HEK293 (cell line): ENCODE measurements at regions not wholly inside any gene's neighbourhood (a gene's known extent, or its start where the extent isn't known, plus 50 kb on each side); places are given as distances from the start of the nearest gene placed in this dataset.

Experiments used
- BCL11B ChIP-seq: fragments of 450-650 bp; formaldehyde crosslinking; IDR thresholded peaks from 2 replicates; pipeline ENCODE4 v1.5.1; 2016; ENCODE audit warnings: low read depth, missing biosample characterization, missing genetic modification characterization
- KLF16 ChIP-seq: fragments of 450-650 bp; formaldehyde crosslinking; IDR thresholded peaks from 2 replicates; pipeline ENCODE4 v1.5.1; 2017; ENCODE audit warnings: missing biosample characterization, missing genetic modification characterization
- PRDM1 ChIP-seq: fragments of 450-650 bp; formaldehyde crosslinking; IDR thresholded peaks from 2 replicates; pipeline ENCODE4; 2016; ENCODE audit warnings: missing biosample characterization, missing genetic modification characterization
- SALL2 ChIP-seq: fragments of 450-650 bp; formaldehyde crosslinking; IDR thresholded peaks from 2 replicates; pipeline ENCODE4 v1.5.0; 2017; ENCODE audit warnings: missing biosample characterization, mild to moderate bottlenecking, missing genetic modification characterization, borderline replicate concordance
- SP7 ChIP-seq: fragments of 450-650 bp; formaldehyde crosslinking; IDR thresholded peaks from 2 replicates; pipeline ENCODE4 v1.5.1; 2016; ENCODE audit warnings: missing biosample characterization, missing genetic modification characterization
- ZNF266 ChIP-seq: fragments of 450-650 bp; formaldehyde crosslinking; IDR thresholded peaks from 2 replicates; pipeline ENCODE4 v1.5.1; 2016; ENCODE audit warnings: missing biosample characterization, missing genetic modification characterization, low read depth
- ZNF274 ChIP-seq, 2 experiments: fragments of 200-500 bp in 1 of 2; fragments of 450-650 bp in 1 of 2; sonication (Bioruptor generic) in 1 of 2; formaldehyde crosslinking in 1 of 2; IDR thresholded peaks; 2 replicates each; pipeline versions ENCODE4 v1.5.1 to v1.6.1; 2014 to 2016; ENCODE audit warnings: borderline replicate concordance in 1 of 2, inconsistent platforms in 1 of 2, low read length in 1 of 2, missing biosample characterization in 1 of 2, missing genetic modification characterization in 1 of 2
- ZNF571 ChIP-seq: fragments of 450-650 bp; formaldehyde crosslinking; IDR thresholded peaks from 2 replicates; pipeline ENCODE4 v1.5.0; 2017; ENCODE audit warnings: missing biosample characterization, missing genetic modification characterization
- TF ChIP-seq, protein P1 (sequence below): fragments of 450-650 bp; formaldehyde crosslinking; IDR thresholded peaks from 2 replicates; pipeline ENCODE4 v1.5.1; 2016; ENCODE audit warnings: missing biosample characterization, missing genetic modification characterization
- TF ChIP-seq, protein P2 (sequence below): fragments of 450-650 bp; formaldehyde crosslinking; IDR thresholded peaks from 2 replicates; pipeline ENCODE4 v1.5.1; 2016; ENCODE audit warnings: missing biosample characterization, missing genetic modification characterization
- TF ChIP-seq, protein P3 (sequence below): fragments of 450-650 bp; formaldehyde crosslinking; IDR thresholded peaks from 2 replicates; pipeline ENCODE4 v1.5.1; 2016; ENCODE audit warnings: missing biosample characterization, missing genetic modification characterization, low read depth
- TF ChIP-seq, protein P4 (sequence below): fragments of 450-650 bp; formaldehyde crosslinking; IDR thresholded peaks from 2 replicates; pipeline ENCODE4 v1.5.1; 2016; ENCODE audit warnings: missing biosample characterization, missing genetic modification characterization, borderline replicate concordance
- TF ChIP-seq, protein P5 (sequence below): fragments of 450-650 bp; formaldehyde crosslinking; IDR thresholded peaks from 2 replicates; pipeline ENCODE4 v1.5.1; 2016; ENCODE audit warnings: missing biosample characterization, missing genetic modification characterization

DNA sequence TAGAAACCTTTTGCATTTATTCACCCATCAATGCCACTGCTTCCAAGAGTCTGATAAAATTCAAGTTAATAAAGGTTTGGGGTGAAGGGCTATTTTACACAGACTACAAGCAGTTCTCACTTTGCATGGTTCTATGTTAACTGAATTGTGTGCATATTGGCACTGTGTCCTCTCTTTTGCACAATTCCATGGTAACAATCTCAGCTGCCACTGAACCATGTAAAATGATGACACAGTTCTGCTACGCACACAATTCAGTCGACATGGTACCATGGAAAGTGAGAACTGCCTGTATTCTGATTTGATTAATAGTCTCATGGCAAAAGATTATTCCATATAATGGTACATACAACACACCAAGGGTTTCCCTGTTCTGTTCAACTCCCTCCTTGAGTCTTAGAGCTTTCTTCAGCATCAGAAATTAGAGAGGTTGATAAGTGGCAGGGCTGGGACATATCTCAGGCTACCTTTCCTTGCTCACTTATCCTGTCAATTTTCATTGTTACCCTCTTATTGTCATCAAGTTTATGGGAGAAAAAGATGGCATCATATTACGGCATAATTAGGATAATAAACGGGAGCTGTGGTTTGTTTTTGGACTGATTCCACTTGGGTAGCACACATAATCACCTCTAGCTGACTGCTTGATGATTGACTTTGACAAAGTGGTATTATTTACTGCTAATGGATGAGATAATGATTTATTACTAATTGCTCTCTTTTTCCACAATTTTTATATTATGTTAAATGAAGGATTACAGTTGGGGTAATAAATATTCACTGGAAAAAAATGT, 139.3 kb upstream of the CREB1 start:
- TF ChIP-seq ZNF571 (tag by site-specific recombination) = no peak
- TF ChIP-seq, protein P1, sequence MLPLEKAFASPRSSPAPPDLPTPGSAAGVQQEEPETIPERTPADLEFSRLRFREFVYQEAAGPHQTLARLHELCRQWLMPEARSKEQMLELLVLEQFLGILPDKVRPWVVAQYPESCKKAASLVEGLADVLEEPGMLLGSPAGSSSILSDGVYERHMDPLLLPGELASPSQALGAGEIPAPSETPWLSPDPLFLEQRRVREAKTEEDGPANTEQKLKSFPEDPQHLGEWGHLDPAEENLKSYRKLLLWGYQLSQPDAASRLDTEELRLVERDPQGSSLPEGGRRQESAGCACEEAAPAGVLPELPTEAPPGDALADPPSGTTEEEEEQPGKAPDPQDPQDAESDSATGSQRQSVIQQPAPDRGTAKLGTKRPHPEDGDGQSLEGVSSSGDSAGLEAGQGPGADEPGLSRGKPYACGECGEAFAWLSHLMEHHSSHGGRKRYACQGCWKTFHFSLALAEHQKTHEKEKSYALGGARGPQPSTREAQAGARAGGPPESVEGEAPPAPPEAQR = no peak
- no peak for TF ChIP-seq PRDM1 (tag by site-specific recombination)
- no peak for TF ChIP-seq KLF16
- no peak for TF ChIP-seq SALL2 (tag by site-specific recombination)
- no peak for TF ChIP-seq ZNF266 (tag by site-specific recombination)
- no peak for TF ChIP-seq ZNF274 (IDR thresholded peaks at IDR 0.05; ENCODE audit: low read length)
- no peak for TF ChIP-seq ZNF274 (tag by site-specific recombination; IDR thresholded peaks at IDR 0.05; ENCODE audit: borderline replicate concordance)
- TF ChIP-seq, protein P2, sequence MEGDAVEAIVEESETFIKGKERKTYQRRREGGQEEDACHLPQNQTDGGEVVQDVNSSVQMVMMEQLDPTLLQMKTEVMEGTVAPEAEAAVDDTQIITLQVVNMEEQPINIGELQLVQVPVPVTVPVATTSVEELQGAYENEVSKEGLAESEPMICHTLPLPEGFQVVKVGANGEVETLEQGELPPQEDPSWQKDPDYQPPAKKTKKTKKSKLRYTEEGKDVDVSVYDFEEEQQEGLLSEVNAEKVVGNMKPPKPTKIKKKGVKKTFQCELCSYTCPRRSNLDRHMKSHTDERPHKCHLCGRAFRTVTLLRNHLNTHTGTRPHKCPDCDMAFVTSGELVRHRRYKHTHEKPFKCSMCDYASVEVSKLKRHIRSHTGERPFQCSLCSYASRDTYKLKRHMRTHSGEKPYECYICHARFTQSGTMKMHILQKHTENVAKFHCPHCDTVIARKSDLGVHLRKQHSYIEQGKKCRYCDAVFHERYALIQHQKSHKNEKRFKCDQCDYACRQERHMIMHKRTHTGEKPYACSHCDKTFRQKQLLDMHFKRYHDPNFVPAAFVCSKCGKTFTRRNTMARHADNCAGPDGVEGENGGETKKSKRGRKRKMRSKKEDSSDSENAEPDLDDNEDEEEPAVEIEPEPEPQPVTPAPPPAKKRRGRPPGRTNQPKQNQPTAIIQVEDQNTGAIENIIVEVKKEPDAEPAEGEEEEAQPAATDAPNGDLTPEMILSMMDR = no peak
- TF ChIP-seq BCL11B (tag by site-specific recombination) = 0 out of 2 replicates have a peak, but pooled peaks have one; percentile 29
- TF ChIP-seq, protein P3, sequence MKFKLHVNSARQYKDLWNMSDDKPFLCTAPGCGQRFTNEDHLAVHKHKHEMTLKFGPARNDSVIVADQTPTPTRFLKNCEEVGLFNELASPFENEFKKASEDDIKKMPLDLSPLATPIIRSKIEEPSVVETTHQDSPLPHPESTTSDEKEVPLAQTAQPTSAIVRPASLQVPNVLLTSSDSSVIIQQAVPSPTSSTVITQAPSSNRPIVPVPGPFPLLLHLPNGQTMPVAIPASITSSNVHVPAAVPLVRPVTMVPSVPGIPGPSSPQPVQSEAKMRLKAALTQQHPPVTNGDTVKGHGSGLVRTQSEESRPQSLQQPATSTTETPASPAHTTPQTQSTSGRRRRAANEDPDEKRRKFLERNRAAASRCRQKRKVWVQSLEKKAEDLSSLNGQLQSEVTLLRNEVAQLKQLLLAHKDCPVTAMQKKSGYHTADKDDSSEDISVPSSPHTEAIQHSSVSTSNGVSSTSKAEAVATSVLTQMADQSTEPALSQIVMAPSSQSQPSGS (tag by site-specific recombination) = 0 out of 2 replicates have a peak, but pooled peaks have one; percentile 36
- peak; percentile 95 for TF ChIP-seq SP7
- TF ChIP-seq, protein P4, sequence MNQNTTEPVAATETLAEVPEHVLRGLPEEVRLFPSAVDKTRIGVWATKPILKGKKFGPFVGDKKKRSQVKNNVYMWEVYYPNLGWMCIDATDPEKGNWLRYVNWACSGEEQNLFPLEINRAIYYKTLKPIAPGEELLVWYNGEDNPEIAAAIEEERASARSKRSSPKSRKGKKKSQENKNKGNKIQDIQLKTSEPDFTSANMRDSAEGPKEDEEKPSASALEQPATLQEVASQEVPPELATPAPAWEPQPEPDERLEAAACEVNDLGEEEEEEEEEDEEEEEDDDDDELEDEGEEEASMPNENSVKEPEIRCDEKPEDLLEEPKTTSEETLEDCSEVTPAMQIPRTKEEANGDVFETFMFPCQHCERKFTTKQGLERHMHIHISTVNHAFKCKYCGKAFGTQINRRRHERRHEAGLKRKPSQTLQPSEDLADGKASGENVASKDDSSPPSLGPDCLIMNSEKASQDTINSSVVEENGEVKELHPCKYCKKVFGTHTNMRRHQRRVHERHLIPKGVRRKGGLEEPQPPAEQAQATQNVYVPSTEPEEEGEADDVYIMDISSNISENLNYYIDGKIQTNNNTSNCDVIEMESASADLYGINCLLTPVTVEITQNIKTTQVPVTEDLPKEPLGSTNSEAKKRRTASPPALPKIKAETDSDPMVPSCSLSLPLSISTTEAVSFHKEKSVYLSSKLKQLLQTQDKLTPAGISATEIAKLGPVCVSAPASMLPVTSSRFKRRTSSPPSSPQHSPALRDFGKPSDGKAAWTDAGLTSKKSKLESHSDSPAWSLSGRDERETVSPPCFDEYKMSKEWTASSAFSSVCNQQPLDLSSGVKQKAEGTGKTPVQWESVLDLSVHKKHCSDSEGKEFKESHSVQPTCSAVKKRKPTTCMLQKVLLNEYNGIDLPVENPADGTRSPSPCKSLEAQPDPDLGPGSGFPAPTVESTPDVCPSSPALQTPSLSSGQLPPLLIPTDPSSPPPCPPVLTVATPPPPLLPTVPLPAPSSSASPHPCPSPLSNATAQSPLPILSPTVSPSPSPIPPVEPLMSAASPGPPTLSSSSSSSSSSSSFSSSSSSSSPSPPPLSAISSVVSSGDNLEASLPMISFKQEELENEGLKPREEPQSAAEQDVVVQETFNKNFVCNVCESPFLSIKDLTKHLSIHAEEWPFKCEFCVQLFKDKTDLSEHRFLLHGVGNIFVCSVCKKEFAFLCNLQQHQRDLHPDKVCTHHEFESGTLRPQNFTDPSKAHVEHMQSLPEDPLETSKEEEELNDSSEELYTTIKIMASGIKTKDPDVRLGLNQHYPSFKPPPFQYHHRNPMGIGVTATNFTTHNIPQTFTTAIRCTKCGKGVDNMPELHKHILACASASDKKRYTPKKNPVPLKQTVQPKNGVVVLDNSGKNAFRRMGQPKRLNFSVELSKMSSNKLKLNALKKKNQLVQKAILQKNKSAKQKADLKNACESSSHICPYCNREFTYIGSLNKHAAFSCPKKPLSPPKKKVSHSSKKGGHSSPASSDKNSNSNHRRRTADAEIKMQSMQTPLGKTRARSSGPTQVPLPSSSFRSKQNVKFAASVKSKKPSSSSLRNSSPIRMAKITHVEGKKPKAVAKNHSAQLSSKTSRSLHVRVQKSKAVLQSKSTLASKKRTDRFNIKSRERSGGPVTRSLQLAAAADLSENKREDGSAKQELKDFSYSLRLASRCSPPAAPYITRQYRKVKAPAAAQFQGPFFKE (tag by site-specific recombination) = no peak
- TF ChIP-seq, protein P5, sequence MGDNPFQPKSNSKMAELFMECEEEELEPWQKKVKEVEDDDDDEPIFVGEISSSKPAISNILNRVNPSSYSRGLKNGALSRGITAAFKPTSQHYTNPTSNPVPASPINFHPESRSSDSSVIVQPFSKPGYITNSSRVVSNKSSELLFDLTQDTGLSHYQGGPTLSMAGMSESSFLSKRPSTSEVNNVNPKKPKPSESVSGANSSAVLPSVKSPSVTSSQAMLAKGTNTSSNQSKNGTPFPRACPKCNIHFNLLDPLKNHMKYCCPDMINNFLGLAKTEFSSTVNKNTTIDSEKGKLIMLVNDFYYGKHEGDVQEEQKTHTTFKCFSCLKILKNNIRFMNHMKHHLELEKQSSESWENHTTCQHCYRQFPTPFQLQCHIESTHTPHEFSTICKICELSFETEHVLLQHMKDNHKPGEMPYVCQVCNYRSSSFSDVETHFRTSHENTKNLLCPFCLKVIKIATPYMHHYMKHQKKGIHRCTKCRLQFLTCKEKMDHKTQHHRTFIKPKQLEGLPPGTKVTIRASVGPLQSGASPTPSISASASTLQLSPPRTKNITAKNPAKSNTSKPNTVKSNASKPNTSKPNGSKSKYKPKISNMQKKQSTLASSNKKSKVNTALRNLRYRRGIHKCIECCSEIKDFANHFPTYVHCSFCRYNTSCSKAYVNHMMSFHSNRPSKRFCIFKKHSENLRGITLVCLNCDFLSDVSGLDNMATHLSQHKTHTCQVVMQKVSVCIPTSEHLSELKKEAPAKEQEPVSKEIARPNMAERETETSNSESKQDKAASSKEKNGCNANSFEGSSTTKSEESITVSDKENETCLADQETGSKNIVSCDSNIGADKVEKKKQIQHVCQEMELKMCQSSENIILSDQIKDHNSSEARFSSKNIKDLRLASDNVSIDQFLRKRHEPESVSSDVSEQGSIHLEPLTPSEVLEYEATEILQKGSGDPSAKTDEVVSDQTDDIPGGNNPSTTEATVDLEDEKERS = no peak
